ENCODE measurements at regions not wholly inside any gene's neighbourhood (a gene's known extent, or its start where the extent isn't known, plus 50 kb on each side); places are given as distances from the start of the nearest gene placed in this dataset.

- TF ChIP-seq CTCF (IDR thresholded peaks at IDR 0.05) = no peak
- TF ChIP-seq POLR2AphosphoS5 (IDR thresholded peaks at IDR 0.05) = no peak
- TF ChIP-seq POLR2A (IDR thresholded peaks at IDR 0.05) = no peak
These were observed 331.2 kb upstream of the SMARCA2 start for GRCh38 chr9:1683951-1684350.
